DOHH2 (cell line): ENCODE measurements at regions not wholly inside any gene's neighbourhood (a gene's known extent, or its start where the extent isn't known, plus 50 kb on each side); places are given as distances from the start of the nearest gene placed in this dataset.

Experiments used
- EZH2phosphoT487 ChIP-seq: fragments of 200-600 bp; sonication (generic); IDR thresholded peaks from 2 replicates; pipeline ENCODE4 v1.6.1; 2017; ENCODE audit warnings: borderline replicate concordance, mild to moderate bottlenecking, antibody characterized with exemption, low read length, moderate library complexity, mixed read lengths
- TF ChIP-seq, protein P1 (sequence below): fragments of 200-600 bp; sonication (generic); IDR thresholded peaks from one replicate; pipeline ENCODE4 v1.5.1; 2014; ENCODE audit warnings: antibody characterized with exemption, mild to moderate bottlenecking, low read depth, low read length; ENCODE audit not compliant: poor library complexity, severe bottlenecking

DNA sequence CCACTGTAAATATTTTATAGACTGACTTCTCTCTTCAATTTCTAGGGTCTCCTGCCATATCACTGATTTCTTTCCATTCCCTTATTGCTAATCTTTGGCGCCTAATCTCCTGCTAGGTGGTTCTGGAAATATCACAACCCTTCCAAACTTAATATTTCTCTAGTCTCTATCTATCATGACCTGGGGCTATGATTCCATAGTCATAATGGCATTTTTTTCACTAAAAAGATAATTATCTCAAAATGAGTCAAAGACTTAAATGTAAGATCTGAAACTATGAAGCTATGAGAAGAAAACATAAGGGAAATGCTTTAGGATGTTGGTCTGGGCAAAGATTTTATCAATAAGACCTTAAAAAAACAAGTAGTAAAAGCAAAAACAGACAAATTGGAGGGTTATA lies 74.2 kb downstream of the LEPR start:
- TF ChIP-seq, protein P1, sequence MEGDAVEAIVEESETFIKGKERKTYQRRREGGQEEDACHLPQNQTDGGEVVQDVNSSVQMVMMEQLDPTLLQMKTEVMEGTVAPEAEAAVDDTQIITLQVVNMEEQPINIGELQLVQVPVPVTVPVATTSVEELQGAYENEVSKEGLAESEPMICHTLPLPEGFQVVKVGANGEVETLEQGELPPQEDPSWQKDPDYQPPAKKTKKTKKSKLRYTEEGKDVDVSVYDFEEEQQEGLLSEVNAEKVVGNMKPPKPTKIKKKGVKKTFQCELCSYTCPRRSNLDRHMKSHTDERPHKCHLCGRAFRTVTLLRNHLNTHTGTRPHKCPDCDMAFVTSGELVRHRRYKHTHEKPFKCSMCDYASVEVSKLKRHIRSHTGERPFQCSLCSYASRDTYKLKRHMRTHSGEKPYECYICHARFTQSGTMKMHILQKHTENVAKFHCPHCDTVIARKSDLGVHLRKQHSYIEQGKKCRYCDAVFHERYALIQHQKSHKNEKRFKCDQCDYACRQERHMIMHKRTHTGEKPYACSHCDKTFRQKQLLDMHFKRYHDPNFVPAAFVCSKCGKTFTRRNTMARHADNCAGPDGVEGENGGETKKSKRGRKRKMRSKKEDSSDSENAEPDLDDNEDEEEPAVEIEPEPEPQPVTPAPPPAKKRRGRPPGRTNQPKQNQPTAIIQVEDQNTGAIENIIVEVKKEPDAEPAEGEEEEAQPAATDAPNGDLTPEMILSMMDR = no peak
- no peak for TF ChIP-seq EZH2phosphoT487
